Glomerular visceral epithelial cell (primary cell): ENCODE measurements at regions not wholly inside any gene's neighbourhood (a gene's known extent, or its start where the extent isn't known, plus 50 kb on each side); places are given as distances from the start of the nearest gene placed in this dataset.
"Not testable (repeated sequence)": the region's sequence is repeated elsewhere in the genome, so short reads cannot be mapped to it uniquely, and the experiment has no call there.

Source experiments
- DNase-seq: peaks from one replicate; pipeline ENCODE4 v3.0.0-alpha.2; 2016; ENCODE audit errors: extremely low spot score

DNA sequence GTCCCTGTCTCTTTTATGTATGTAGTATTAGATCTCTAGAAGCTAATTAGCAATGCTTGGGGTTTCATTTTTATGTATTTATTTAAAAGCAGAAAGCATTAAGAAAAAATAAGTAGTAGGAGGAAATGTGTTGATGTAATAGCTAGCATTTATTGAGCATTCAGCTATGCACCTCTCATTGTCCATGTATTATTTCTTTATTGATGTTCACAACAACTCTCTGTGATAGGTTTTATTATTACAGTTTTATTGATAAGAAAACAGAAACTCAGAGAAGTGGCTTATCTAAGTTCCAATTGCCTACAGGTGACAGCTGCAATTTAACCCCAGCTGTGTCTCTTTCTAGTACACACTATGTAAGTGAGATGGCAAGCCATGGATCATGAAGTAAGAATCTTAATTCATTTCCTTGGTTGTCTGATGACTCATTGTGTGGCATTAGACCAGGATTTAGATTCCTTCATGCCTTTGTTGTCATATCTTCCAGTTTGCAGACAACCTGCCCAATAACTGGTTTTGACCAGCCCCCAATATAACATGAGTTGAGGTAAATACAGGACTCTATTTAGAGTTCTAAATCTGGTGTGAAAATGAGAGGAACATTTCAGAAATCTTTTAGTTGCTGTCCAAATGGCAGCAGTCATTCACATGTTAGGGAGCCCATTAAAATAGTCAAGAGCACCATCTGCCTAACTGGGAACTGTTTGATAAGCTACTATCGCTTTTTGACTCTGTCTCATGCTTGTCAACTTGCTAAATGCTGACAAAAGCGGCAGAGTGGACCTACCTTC is 170.8 kb upstream of the PHACTR1 start:
- DNase-seq, result peak; percentile 83

DNA sequence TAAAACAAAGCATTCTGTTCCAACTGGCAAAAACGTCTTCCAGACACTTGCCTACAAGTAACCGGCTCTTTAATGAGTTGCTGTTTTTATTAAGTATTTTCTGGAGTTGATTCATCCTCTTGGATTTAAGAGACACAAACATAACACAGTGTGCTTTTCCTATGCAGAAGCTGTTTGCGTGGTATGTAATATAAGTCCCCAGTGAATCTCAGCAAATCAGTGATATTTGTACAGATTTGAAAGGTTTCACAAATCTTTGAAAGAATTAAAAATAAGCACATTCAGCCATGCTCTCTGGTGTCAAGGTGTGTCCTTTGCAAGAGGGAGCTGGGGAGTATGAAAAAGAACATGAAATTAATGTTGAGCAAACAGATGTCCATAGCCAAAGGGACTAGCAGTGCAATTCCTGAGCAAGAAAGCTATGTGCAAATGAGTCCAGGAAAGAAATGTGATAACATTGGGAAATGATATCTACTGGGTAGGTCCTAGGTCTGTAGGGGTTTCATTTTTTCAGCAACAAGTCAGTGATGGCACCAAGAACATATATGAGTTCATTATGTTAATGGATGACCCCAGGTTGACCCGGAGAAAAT is 170.1 kb upstream of the PHACTR1 start:
- DNase-seq, result no peak

DNA sequence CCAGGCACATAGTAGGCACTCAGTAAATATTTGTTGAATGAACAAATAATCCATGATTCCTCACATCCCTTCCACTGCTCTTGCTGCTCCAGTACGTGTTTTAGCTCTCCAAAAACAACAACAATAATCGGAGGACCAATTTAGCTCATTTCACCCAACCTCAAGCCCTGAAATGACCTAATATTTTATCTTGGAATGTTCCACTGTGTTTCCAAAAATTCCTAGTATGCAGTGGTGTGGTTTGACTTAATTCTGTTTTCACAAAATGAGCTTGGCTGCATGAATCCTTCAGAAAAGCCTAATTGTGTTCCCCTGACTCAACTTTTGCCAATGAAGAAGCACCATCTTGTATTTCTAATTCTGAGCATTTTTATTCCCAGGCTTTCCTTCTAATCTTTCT is 168.0 kb upstream of the PHACTR1 start:
- DNase-seq, result peak; percentile 65

GRCh38 chr6:12549445-12549844 is 167.1 kb upstream of the PHACTR1 start:
- not testable (repeated sequence) for DNase-seq

DNA sequence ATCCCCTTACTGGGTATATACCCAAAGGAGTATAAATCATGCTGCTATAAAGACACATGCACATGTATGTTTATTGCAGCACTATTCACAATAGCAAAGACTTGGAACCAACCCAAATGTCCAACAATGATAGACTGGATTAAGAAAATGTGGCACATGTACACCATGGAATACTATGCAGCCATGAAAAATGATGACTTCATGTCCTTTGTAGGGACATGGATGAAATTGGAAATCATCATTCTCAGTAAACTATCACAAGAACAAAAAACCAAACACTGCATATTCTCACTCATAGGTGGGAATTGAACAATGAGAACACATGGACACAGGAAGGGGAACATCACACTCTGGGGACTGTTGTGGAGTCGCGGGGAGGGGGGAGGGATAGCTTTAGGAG is 161.7 kb upstream of the PHACTR1 start:
- DNase-seq, result not testable (repeated sequence)

- DNase-seq, result peak; percentile 65
Measured at GRCh38 chr6:12555267-12555666, 161.3 kb upstream of the PHACTR1 start.

- DNase-seq, result no peak
Measured at GRCh38 chr6:12555781-12556180, 160.8 kb upstream of the PHACTR1 start.

DNA sequence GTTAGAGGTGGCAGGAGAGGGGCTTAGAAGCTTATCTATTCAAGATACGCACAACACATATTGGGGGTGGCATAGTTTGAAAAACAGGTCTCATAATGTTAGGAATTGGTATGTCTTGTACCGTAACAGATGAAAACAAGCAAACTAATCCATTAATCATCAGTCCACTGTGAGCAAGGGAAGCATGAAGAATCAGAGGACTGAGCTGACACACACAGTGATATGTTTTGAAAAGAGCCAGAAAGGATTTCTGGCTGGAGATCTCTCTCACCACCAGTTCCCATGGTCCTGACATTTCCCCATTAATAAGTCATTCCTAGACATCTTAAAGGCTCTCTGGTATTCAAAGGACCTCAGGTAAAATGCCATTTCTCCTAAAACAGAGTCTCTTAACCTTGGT is 158.8 kb upstream of the PHACTR1 start:
- DNase-seq, result no peak

DNA sequence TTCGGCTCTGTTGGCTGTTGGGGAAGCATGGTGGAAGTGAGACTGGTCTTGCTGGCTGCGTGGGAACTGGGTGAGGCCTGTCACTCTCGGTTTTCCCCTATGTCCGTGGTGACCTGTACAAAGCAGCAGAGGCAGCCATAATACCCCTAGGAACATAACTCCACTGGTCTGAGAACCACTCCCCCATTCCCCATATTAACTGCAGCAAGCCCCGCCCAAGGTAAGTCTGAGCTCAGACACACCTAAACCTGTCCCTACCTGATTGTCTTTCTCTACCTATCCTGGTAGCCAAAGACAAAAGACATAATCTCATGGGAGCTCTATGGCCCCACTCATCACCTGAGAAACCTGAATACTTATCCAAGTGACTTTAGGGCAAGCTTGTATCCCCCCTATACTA is 156.3 kb upstream of the PHACTR1 start:
- DNase-seq, result no peak

- no peak for DNase-seq
Measured at GRCh38 chr6:12566618-12567123, 149.9 kb upstream of the PHACTR1 start.

DNA sequence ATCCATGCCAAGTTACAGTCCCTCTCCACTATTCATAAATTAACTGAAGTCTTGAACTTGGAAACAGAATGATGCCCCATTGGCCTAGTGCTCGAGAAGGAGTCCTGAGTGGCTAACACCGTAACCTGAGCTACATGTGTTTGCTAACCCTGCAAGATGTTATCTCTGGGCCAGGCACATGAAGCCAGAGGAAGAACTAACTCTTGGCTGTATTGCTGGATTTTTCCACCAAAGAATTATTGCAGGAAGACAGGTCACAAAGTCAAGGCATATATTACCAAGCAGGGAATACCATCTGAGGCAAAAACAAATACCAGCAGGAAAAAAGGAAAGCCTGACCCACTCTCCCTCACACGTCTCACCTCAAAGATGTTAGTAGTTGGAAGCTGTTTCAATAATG is 148.9 kb upstream of the PHACTR1 start:
- no peak for DNase-seq

- DNase-seq, result no peak
Measured at GRCh38 chr6:12569646-12570045, 146.9 kb upstream of the PHACTR1 start.

DNA sequence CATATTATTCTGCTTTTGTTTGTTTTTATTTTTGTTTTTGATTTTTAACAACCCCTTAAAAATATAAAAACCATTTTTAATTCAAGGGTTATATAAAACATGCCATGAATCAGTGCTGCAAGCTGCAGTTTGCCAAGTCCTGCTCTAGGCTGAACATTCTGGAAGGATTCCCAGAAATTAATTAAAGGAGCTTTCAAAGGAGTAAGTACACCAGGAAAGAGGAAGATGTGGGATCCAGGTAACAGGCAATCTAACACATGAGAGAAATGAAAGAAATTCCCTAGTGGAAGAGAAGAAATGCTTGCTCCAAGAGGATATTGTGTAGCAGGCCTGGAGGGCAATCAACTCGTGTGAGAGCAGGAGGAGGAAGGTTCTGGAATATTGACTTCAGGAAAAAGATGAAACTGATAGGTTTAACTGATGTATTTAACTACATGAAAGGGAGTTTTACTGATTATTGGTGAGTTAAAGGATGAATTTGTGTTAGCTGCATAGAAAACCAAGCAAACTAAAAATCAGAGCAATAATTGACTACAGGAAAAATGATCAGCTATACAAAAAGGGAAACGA is 146.0 kb upstream of the PHACTR1 start:
- DNase-seq, result peak; percentile 49

- peak; percentile 90 for DNase-seq
Measured at GRCh38 chr6:12572896-12573827, 143.4 kb upstream of the PHACTR1 start.

GRCh38 chr6:12575961-12576360 is 140.6 kb upstream of the PHACTR1 start:
- no peak for DNase-seq

DNA sequence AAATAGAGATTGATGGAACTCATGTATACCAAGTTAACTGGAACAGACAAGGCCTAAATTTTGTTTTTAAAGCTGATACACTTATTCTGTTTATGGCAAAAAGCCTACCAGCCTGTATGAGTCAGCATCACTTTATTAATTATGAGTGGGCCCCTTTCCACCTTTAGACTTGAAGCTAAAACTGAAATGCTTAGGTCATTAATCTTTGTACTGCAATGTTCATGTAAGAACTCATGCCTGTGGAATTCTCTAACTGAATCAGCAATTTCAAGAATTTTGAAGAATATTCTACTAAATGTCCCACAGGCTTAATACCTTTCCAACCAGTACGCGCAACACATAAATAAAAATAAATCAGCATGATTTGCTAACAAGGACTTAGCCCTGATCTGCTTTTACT is 140.2 kb upstream of the PHACTR1 start:
- peak; percentile 70 for DNase-seq

DNA sequence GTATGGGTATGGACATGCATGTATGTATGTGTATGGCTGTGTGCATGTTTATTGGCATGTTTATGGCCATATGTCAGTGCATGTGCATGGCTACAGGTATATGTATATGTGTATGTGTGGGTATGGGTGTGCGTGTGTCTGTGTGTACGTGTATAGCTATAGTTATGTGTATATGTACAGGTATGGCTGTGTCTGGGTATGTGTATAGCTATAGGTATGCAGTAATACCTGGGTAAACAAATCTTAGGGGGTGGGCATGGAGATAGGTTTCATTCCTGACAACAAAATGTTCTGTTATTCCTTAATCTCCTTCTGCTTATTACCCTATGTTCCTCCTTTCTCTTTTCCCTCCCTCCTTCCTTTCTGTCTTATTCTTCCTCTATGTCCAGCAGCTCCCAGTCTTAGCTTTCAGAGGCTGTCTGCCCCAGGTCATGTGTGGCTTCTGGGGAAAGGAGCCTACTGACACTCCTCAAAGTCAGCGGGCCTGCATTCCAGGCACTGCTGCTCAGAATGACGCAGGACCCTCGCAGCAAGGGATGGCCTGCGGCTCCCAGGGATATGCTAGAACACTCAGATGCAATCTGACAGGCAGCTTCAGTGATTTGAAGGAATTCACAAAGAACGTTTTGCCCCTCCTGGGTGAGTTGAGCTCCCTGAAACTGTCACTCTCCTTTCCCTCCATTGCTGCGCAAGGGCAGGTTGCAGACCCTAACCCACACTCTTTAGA is 139.3 kb upstream of the PHACTR1 start:
- DNase-seq, result peak; percentile 92

DNA sequence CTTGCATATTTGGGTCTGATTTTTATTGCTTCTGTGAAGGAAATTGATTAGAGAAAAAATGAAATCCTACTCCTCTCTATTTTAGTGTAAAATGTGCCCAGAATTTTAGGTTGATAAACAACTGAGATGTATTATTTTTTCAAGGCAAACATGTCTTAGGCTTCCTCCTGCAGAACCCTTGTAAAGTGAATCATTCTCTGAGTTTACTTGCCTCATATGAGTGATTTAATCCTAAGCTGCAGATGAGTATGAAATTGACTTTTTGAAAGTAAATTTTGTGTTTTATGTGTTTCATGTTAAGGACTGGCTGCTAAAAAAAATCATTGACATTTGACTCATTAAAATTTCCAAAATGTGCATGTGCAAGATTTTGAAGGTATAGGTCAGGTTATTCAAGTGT is 138.5 kb upstream of the PHACTR1 start:
- DNase-seq, result no peak

GRCh38 chr6:12578751-12579150 is 137.8 kb upstream of the PHACTR1 start:
- DNase-seq, result peak; percentile 72

DNA sequence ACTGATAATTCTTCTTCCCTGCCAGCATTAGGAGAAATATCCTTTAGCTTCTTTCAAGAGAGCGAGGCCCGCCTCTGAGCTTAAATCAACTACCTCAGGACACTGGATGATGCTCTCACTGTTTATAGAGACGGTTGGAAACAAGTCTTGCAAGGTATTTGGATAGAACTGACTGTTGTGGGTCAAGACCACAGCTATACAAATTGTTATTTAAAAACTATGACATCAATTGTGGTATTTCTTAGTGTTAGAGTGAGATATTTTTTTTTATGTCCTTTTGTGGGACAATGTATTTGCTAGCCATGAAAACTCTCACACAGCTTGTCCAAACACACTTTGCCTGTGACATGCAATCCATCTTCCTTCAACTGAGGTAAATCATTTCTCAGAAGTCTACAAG is 136.3 kb upstream of the PHACTR1 start:
- no peak for DNase-seq

DNA sequence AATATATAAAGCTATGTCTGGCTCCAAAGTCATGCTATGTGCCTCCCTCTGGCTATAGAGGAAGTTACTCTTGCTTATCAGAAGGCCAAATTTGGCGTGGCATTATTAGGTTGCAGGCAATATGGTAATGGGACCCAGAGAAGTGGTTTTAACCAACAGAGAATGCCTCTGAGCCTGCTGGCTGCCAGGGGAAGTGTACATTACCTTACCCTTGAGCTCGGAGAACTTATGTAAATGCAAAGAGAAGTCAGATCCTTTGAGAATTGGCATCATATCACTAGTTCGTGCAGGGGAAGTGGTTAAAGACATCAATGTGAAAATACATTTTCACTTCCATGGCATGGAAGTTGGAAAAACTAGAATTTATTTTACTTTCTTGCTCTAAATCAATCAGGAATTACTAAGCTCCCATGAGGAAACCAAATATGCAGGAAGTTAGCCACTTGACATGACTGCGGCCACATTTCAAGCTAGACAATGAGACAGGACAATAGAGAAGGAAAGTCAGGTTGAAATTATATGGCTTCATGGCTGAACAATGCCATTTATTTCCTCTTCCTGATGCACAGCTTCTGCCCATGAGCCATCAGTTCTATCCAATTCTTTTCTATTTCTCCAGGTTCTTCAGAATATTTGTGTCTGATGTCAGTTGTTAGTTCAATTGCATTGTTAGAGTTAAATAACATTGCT is 134.0 kb upstream of the PHACTR1 start:
- no peak for DNase-seq
